Ureter (tissue), 1 donor: ENCODE measurements at regions not wholly inside any gene's neighbourhood (a gene's known extent, or its start where the extent isn't known, plus 50 kb on each side); places are given as distances from the start of the nearest gene placed in this dataset.
"Not testable (repeated sequence)": the region's sequence is repeated elsewhere in the genome, so short reads cannot be mapped to it uniquely, and the experiment has no call there.

Experiments
- DNase-seq: peaks from one replicate; pipeline ENCODE4 v3.0.0-alpha.2; 2020; ENCODE audit warnings: low spot score
- donor health status: DM: yes; HTN: yes; CAD: no.

DNA sequence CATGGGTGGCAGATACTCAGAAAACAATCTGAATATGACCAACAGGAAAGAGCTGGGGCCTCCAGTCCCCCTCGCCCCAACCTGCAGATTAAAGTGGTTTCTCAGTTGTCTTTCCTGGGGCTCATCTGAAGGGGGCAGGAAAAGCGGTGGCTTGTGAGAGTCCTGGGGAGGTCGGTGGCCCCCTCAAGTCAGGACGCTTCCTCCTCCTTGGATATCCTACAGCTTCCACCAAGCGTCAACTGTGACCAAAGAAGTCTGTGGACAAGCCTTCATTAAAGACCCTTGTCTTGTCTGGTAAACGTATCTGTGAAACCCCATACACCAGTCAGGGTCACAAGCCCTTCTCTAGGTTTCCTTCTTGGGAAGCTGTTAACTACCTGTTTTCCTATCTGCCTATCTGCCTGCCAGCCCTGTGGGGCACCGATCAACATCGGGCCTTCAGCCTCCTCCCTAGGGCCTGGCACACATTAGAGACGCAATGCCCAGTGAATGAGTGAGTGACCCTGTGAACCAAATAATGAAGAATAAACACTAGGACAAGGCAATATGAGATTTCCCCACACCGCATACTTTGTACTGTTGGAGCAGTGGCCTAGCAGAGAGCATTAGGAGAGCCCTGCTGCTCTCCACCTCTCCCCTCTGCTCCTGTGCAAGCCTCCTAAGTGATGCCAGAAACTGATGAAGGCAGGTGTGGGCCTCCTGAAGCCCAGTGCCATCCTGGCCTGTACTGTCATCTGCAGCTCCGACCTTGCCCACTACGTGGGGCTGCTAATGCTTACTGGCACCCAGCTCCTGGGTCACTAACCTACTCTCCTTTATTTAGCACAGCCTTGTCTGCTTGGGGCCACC is 1317.8 kb downstream of the UQCRFS1 start:
- DNase-seq = no peak

DNA sequence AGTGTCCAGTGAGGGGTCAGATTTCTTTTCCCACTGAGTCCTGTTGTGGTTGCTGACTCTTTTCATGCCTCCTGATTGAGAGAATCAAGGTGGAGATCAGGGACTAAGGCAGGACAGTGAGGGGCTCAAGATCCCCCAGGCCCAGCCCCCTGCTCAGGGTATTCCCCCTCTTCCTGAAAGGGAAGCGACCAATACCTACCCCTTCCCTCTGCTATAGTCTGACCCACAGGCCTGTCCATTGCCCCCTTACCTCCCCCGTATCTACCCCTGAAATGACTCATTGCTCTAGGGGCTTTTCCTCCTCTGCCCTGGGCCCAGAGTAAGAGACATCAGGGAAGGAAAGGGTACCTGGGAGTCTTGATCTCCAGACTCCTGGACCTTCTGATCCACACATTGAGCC is 1320.5 kb downstream of the UQCRFS1 start:
- no peak for DNase-seq

DNA sequence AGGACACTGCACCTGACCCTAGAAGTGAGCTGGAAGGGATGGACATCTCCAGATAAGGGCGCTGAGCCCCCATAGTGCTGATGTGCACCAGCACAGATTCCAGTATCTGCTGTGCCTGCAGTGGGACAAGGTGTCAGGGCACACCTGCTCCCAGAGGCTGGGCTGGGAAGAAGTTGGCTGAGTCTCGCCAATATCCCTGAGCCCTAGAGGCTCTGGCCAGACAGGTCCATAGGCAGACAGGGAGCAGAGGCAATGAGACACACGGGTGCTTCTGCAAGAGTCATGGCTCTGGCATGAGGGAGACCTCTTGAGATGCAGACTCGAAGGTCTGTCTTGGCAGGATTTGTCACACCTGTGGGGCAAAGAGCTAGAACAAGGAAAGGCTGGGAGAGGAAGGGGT is 1321.5 kb downstream of the UQCRFS1 start:
- DNase-seq = no peak

DNA sequence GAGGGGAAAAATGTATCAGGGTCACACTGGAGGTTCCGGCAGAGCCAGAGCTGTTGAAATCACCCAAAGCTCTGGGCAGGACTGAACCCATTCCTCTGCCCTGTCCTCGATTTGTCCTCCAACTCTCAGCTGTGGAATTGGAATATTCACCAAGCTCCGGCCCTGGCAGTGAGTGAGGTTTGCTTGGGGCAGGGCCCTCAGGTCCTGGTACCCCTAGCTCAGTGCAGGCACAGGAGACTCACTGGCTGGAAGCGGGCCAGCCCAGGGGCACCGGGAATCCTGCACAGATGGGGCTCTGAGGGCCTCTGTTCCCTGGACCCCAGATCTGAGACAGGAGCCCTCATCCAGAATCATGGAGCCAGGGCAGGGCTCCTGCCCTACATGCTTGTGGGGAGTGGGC is 1322.3 kb downstream of the UQCRFS1 start:
- DNase-seq = no peak

DNA sequence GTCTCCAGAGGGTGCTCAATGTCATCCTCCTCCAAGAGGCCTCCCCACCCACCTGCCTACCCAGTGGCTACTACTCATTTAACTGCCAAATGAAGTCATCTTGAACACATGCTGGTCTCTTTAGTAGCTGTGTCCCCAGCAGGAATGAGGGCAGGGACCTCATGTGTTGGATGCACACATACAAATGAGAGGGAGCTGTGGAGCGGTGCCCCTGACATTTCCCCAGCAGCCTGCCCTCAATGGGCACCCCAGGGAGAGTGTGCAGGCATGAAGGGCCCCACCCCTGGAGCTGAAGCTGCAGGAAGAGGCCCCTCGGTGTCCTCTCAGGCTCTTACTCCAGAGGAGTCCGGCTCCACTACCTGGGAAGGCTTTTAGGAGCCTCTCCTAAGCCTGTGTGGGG is 1322.7 kb downstream of the UQCRFS1 start:
- DNase-seq = no peak

DNA sequence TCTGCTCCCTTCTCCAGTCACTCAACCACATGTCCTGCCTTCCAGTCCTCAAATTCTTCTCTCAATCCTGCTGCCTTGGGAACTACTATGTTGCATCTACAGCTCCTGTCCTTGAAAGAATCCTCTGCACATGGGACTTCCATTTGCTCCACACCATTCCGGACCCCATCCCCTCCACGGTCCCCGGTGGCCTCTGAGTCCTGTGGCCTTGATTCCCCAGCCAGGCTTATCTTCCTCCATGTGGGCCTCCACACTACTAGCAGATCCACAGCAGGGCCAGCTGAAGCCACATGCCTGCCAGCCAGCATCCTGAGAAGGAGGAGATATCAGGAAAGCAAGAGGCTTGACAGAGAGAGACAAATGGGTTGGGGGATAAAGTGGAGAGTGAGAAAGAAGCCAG is 1323.8 kb downstream of the UQCRFS1 start:
- DNase-seq = no peak

- no peak for DNase-seq
Measured at GRCh38 chr19:27887946-27888345, 1325.0 kb downstream of the UQCRFS1 start.

DNA sequence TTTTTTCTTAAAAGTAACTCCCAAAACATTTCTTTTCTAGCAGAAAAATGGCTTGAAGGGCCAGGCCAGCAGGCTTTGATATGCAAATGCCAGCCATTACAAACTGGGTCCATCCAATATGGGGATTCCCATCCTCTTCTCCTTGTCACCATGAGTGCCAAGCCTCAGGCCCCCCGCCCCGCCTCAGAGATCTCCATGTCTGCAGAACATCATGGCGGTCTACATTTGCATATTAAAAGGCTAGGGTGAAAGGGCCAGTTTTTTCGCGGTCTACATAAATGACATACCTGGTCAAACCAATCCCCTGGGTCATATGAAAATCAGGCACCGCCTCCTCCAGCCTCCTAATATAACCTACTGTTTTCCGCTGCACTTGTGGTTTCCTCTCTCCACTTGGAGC is 1327.6 kb downstream of the UQCRFS1 start:
- DNase-seq = no peak

GRCh38 chr19:27884376-27884775 is 1328.6 kb downstream of the UQCRFS1 start:
- no peak for DNase-seq

DNA sequence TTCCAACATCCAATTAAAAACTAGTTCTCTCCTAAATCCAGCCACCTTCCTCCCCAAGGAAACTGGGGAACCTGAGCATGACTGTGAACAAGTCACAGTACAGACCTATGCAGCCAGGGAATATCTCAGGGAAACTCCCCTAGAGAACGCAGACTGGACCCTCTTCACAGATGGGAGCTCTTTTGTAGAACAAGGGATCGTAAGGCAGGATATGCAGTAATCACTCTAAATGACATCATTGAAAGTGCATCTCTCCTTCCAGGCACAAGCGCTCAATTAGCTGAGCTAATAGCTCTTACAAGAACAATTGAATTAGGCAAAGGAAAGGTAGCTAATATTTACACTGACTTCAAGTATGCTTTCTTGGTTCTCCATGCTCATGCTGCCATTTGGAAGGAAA is 1331.7 kb downstream of the UQCRFS1 start:
- DNase-seq = no peak

DNA sequence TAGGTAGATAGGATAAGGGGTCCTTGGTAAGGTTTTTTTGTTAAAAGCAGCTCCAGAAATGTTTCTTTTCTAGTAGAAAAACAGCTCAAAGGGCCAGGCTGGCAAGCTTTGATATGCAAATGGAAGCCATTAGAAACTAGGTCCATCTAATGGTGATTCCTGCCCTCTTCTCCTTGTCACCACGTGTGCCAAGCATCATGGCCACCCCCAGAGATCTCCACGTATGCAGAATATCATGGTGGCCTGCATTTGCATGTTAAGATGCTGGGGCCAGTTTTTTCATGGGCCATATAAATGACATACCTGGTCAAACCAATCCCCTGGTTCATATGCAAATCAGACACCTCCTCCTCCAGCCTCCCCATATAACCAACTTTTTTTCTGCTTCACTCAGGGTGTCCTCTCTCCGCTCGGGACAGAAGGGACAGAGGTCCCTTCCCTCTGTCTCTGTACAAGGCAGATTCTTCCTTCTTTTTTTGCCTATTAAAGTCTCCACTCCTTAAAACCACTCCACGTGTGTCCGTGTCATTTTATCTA is 1335.9 kb downstream of the UQCRFS1 start:
- DNase-seq = no peak

- DNase-seq = no peak
Measured at GRCh38 chr19:27876489-27876888, 1336.5 kb downstream of the UQCRFS1 start.

GRCh38 chr19:27872370-27872769 is 1340.6 kb downstream of the UQCRFS1 start:
- no peak for DNase-seq

GRCh38 chr19:27870293-27870692 is 1342.7 kb downstream of the UQCRFS1 start:
- no peak for DNase-seq

DNA sequence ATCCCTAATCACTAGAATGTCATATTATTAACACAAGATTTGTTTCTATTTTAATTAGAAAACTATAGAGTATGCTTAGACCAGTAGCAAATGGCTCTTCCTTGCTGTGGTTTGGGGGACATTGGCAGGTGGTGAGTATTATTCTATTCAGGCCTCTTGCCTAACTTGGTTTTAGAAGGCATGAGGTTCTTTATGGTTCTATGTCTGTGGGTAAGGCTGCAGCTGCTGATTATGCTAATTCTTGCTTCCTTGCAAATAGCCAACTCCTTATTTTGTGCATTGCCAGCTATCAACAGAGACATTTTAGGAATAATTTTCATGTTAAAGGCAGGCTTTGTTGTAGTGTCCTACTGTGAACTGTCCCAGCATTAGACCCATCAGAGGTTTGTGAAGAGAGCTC is 1344.9 kb downstream of the UQCRFS1 start:
- no peak for DNase-seq

DNA sequence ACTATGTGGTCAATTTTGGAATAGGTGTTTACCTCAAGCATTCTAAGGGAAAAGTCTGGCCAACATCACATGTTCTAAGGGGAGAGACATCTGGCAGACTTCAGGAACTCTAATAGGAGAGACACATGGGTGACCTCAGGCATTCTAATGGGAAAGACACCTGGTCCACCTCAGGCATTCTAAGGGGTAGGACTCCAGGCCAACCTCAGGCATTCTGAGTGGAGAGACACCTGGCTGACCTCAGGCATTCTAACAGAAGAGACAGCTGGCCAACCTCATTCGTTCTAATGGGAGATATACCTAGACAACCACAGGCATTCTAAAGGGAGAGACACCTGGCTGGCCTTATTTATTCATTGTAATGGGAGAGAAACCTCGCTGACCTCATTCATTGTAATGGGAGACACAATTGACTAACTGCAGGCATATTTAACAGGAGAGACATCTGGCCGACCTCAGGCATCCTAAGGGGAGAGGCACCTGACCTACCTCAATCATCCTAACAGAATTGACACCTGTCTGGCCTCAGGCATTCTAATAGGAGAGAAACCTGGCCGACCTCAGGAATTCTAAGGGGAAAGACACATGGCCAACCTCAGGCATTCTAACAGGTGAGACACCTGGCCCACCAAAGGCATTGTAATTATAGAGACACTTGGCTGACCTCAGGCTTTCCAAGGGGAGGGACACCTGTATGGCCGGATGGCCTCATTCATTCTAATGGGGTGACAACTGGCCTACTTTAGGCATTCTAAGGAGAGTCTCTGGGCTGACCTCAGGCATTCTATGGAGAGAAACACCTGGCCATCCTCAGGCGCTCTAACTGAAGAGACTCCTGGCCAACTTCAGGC is 1346.8 kb downstream of the UQCRFS1 start:
- DNase-seq = no peak

DNA sequence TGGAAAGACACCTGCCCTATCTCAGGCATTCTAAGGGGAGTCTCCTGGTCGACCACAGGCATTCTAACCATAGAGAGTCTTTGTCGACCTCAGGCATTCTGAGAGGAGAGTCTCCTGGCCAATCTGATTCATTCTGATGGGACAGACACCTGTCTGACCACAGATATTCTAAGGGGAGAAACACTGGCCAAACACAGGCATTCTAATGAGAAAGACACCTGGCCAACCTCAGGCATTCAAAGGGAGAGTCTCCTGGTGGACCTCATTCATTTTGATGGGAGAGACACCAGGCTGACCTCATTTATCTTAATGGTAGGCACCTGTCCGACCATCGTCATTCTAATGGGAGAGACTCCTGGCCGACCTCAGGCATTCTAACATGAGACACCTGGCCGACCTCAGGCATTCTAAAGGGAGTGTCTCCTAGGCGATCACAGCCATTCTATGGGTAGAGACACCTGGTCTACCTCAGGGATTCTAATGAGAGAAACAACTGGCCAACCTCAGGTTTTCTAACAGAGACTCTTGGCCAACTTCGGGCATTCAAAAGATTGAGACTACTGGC is 1351.5 kb downstream of the UQCRFS1 start:
- no peak for DNase-seq

GRCh38 chr19:27860309-27860934 is 1352.5 kb downstream of the UQCRFS1 start:
- DNase-seq = no peak

DNA sequence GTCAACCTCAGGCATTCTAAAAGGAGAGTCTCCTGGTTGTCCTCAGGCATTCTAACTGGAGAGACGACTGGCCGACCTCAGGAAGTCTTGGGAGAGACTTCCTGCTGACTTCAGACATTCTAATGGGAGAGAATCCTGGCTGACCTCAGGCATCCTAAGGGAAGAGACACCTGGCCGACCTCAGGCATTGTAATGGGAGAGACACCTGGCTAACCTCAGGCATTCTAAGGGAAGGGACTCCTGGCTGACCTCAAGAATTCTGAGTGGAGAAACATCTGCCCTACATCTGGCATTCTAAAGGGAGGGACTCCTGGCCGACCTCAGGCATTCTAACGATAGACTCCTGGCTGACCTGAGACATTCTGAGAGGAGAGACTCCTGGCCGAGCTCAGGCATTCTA is 1353.3 kb downstream of the UQCRFS1 start:
- DNase-seq = no peak

- DNase-seq = no peak
Measured at GRCh38 chr19:27858981-27859581, 1353.9 kb downstream of the UQCRFS1 start.

- not testable (repeated sequence) for DNase-seq
Measured at GRCh38 chr19:27852931-27853330, 1360.0 kb downstream of the UQCRFS1 start.
